ENCODE measurements at regions not wholly inside any gene's neighbourhood (a gene's known extent, or its start where the extent isn't known, plus 50 kb on each side); places are given as distances from the start of the nearest gene placed in this dataset.

GRCh38 chr14:41505491-41505890 is 101.2 kb upstream of the LRFN5 start:
- TF ChIP-seq, protein P1, sequence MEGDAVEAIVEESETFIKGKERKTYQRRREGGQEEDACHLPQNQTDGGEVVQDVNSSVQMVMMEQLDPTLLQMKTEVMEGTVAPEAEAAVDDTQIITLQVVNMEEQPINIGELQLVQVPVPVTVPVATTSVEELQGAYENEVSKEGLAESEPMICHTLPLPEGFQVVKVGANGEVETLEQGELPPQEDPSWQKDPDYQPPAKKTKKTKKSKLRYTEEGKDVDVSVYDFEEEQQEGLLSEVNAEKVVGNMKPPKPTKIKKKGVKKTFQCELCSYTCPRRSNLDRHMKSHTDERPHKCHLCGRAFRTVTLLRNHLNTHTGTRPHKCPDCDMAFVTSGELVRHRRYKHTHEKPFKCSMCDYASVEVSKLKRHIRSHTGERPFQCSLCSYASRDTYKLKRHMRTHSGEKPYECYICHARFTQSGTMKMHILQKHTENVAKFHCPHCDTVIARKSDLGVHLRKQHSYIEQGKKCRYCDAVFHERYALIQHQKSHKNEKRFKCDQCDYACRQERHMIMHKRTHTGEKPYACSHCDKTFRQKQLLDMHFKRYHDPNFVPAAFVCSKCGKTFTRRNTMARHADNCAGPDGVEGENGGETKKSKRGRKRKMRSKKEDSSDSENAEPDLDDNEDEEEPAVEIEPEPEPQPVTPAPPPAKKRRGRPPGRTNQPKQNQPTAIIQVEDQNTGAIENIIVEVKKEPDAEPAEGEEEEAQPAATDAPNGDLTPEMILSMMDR (conservative IDR thresholded peaks at IDR 0.05 in 1 of 2, IDR thresholded peaks at IDR 0.05 in 1 of 2; ENCODE audit: low read depth in 1 of 2, low read length in 2 of 2): no peak
- no peak for TF ChIP-seq EZH2 (IDR thresholded peaks at IDR 0.05; ENCODE audit: low read length, missing control alignments)

Measured in fibroblast of lung (primary cell).